Neuron (in vitro differentiated cells): ENCODE measurements at regions not wholly inside any gene's neighbourhood (a gene's known extent, or its start where the extent isn't known, plus 50 kb on each side); places are given as distances from the start of the nearest gene placed in this dataset.

Experiments used
- H2AFZ ChIP-seq: one replicate; pipeline ENCODE4 v1.6.1; 2013; ENCODE audit warnings: low read depth, mild to moderate bottlenecking, inconsistent platforms, low read length, moderate library complexity
- H3K27me3 ChIP-seq: one replicate; pipeline ENCODE4 v1.6.1; 2013; ENCODE audit warnings: low read length; ENCODE audit not compliant: insufficient read depth
- H3K36me3 ChIP-seq: one replicate; pipeline ENCODE4 v1.6.1; 2013; ENCODE audit warnings: low read length; ENCODE audit not compliant: insufficient read depth
- H3K4me1 ChIP-seq: one replicate; pipeline ENCODE4 v1.6.1; 2013; ENCODE audit warnings: low read length; ENCODE audit not compliant: insufficient read depth
- H3K4me3 ChIP-seq: 2 replicates; pipeline ENCODE4 v1.5.1; 2013; ENCODE audit warnings: mild to moderate bottlenecking, low read length, moderate library complexity
- H3K9me3 ChIP-seq: one replicate; pipeline ENCODE4 v1.6.1; 2013; ENCODE audit warnings: low read length

DNA sequence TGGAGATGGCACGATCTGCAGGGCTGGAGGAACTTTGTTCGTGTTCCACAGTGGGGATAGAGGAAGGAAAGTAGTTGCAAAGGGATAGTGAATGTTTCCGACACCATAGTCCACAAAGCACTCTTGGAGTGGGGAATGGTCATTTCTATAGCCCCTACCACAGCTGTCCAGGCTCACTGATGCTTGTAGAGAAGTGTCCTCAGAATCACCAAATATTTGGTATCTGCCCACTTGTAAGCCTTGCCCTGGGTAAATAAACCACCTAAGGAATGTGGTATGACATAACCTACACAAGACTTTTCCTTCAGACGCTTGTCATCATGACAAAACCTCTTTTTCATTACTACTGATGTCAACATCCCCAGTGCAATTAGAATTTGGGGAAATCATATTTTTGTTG lies 686.5 kb upstream of the ARGLU1 start:
- Histone ChIP-seq H3K4me3 (no peak overlapping the region), H3K36me3 (no peaks in the 10 kb centered on the region), H2AFZ (no peak overlapping the region), H3K27me3 (no peaks in the 10 kb centered on the region), H3K9me3 (no peaks in the 10 kb centered on the region), H3K4me1 (peaks cover 4% of the 10 kb centered on the region)

DNA sequence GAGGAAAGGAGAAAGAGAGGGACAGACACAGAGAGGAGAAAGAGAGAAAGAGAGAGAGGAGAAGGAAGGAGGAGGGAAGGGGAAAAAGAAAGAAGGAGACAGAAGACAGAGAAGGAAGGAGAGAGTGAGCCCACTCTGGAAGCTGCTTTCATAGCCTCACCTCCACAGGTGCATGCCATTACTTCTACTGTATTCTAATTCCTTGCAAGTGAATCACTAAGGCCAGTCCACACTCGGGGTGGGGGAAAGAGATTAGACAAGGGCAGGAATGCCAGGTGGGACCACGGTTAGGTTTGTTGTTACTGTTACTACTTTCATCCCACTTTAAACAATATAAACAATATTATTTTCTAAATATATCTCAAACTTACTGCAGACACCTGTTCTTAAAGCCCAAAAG lies 684.5 kb upstream of the ARGLU1 start:
- Histone ChIP-seq H3K36me3 (no peaks in the 10 kb centered on the region), H3K9me3 (no peaks in the 10 kb centered on the region), H3K4me3 (no peak overlapping the region), H3K4me1 (peaks cover 15% of the 10 kb centered on the region), H3K27me3 (no peaks in the 10 kb centered on the region), H2AFZ (no peak overlapping the region)

DNA sequence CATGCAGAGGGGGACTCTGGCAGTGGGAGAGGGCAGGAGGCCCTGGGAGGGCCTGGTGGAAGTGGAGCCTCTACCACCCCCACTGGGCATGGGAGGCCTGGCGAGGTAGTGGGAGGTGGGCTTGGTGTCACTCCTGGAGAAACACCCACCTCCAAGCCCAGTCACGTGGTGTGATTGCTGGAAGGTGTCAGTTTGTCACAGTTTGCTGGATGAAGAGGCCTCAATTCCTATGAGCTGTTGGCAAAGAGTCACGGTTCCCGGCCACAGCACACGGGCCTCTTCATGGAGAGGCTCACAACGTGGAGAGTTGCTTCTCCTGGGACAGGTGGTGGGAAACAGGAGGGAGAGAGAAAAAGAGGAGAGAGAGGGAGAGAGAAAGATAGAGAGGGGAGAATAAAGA lies 684.1 kb upstream of the ARGLU1 start:
- Histone ChIP-seq H3K27me3 (no peaks in the 10 kb centered on the region), H3K36me3 (no peaks in the 10 kb centered on the region), H3K9me3 (no peaks in the 10 kb centered on the region), H3K4me1 (peaks cover 16% of the 10 kb centered on the region), H3K4me3 (no peak overlapping the region), H2AFZ (no peak overlapping the region)

DNA sequence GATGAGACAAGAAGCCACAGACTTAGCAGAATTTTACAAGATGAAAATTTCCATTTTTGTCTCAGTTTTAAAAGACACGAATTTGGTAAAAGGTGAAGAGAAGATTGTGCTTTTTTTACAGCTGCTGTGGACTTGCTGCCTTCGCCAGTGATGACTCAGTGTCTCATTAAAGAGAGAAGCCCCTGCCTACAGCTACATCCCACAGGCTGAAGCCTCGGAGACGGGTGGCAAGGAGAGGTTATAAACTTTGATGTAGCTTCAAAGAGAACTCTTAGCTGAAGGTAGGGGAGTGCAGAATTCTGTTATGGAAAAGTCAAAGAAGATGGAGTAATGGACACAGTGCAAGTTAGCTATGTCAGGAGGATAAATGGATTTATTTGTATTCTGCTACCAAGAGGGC lies 683.4 kb upstream of the ARGLU1 start:
- Histone ChIP-seq H3K4me3 (no peak overlapping the region), H3K36me3 (no peaks in the 10 kb centered on the region), H2AFZ (no peak overlapping the region), H3K9me3 (no peaks in the 10 kb centered on the region), H3K4me1 (peaks cover 16% of the 10 kb centered on the region), H3K27me3 (no peaks in the 10 kb centered on the region)

DNA sequence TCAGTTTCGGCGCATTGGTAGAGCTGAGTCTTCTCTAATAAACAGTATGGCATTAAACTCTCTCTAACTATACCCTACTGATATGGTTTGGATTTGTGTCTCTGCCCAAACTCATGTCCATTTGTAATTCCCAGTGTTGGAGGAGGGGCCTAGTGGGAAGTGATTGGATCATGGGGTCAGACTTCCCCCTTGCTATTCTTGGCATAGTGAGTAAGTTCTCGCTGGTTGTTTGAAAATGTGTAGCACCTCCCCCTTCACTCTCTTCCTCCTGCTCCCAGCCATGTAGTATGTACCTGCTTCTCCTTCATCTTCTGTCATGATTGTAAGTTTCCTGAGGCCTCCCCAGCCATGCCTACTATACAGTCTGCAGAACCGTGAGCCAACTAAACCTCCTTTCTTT lies 682.7 kb upstream of the ARGLU1 start:
- Histone ChIP-seq H3K4me3 (no peak overlapping the region), H2AFZ (no peak overlapping the region), H3K9me3 (no peaks in the 10 kb centered on the region), H3K36me3 (no peaks in the 10 kb centered on the region), H3K27me3 (no peaks in the 10 kb centered on the region), H3K4me1 (peaks cover 16% of the 10 kb centered on the region)

DNA sequence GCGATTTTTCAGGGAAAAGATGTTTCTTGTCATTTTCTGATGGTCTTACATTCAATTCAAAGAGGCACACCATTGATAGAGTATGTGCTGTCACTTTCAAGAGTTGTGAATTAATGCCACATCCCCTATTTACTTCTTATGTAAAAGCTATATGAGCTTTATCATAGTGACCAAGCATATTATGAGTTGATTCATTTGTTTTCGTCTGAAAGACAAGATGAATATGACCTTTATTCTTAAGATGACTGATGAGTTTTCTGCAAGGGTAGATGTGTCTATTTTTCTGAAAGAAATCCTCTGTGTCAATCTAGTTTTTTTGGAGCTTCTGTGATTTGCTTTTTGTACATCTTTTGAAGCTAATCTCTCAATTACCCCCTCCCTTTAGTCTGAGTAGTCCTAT lies 676.3 kb upstream of the ARGLU1 start:
- H3K36me3 ChIP-seq = no peaks in the 10 kb centered on the region

DNA sequence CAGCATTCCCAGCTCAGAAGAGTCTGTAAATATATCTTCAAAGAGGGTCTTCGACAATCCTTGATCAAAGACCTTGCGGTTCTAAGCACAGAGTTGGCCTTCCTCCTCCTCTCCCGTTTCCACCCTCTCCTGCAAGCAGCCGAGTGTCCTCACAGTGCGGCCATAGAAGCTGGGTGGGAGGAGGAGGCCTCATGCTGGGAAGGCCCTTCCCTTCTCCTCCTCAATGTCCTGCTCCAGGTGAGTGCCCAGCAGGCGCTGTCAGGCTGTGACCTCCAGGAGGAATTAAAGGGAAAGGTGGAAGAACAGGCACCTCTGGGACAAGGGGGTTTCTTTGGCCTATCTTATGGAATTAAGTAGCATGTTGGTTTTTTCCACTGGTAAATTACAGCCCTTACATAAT lies 674.2 kb upstream of the ARGLU1 start:
- Histone ChIP-seq H3K9me3 (no peaks in the 10 kb centered on the region), H3K36me3 (no peaks in the 10 kb centered on the region), H3K27me3 (no peaks in the 10 kb centered on the region), H3K4me1 (no peaks in the 10 kb centered on the region), H2AFZ (no peak overlapping the region), H3K4me3 (no peak overlapping the region)

More for the DNA sequence above, 676.3 kb upstream of the ARGLU1 start:
- Histone ChIP-seq H3K4me1 (peaks cover 12% of the 10 kb centered on the region), H3K4me3 (no peak overlapping the region), H2AFZ (no peak overlapping the region), H3K27me3 (no peaks in the 10 kb centered on the region), H3K9me3 (no peaks in the 10 kb centered on the region)

DNA sequence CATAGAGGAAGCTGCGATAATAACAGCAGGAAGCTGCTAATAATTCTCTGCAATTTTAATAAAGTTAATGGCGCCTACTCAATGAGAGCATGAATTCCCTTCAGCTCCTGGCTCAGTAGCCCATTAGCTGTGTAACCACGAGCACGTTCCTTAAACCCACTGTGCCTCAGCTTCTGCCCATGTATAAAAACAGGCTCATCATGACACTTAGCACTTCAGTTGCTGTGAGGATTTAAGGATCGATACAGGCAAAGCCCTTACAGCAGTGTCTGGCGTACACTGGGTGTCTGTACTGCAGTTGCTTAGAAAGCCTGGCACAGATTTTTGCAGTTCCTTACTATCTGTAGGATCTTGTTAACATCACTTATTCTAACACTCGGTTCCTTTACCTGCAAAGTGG lies 673.4 kb upstream of the ARGLU1 start:
- Histone ChIP-seq H3K9me3 (no peaks in the 10 kb centered on the region), H2AFZ (no peak overlapping the region), H3K36me3 (no peaks in the 10 kb centered on the region), H3K27me3 (peaks cover 1% of the 10 kb centered on the region), H3K4me1 (no peaks in the 10 kb centered on the region), H3K4me3 (no peak overlapping the region)

DNA sequence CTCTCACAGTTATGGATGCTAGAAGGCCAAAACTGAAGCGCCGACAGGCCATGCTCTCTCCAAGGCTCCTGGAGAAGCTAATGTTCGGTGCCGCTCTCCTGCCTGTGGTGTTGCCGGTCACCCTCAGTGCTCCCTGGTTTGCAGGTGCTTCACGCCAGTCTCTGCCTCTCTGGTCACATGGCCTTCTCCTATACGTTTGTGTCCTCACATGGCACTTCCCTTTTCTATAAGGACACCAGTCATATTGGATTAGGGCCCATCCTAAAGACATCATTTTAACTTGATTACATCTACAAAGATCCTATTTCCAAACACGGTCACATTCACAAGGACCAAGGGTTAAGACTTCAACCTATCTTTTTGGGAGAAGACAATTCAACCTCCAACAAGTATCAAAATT lies 671.3 kb upstream of the ARGLU1 start:
- Histone ChIP-seq H3K36me3 (no peaks in the 10 kb centered on the region), H3K27me3 (peaks cover 2% of the 10 kb centered on the region), H3K4me1 (peaks cover 7% of the 10 kb centered on the region), H2AFZ (no peak overlapping the region), H3K4me3 (no peak overlapping the region), H3K9me3 (no peaks in the 10 kb centered on the region)

DNA sequence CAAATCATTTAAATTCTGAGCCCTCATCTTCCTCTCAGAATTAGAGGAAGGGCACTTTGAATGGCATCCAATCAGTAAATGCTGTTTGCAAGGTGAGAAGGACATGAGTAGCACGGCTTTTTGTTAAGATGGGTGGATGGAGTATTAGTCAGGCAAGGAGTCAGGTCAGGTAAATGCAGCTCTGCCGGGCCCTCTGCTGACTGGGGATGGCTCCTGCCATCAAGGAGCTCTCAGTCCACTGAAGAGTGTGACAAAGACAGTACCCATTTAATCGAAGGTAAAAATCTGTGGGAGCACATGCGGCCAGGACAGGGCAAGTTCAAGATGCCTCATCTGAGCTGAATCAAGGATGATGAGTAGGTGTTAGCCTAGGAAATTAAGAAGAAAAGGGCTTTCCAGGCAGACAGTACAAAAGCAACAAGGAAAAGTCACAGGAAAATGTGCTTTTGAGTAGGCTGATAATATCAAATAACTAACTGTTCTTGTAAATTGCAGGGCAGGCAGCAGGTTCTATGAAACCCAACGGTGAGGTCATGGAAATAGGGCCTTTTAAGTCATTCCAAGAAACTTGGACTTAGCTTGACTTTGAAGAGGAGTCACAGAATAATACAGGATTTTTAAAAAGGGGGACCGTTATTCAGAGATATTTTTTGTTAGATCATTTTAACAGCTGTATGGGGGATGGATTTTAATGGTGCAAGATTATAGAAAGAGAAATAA lies 670.5 kb upstream of the ARGLU1 start:
- Histone ChIP-seq H3K4me3 (no peak overlapping the region), H3K27me3 (peaks cover 5% of the 10 kb centered on the region)

DNA sequence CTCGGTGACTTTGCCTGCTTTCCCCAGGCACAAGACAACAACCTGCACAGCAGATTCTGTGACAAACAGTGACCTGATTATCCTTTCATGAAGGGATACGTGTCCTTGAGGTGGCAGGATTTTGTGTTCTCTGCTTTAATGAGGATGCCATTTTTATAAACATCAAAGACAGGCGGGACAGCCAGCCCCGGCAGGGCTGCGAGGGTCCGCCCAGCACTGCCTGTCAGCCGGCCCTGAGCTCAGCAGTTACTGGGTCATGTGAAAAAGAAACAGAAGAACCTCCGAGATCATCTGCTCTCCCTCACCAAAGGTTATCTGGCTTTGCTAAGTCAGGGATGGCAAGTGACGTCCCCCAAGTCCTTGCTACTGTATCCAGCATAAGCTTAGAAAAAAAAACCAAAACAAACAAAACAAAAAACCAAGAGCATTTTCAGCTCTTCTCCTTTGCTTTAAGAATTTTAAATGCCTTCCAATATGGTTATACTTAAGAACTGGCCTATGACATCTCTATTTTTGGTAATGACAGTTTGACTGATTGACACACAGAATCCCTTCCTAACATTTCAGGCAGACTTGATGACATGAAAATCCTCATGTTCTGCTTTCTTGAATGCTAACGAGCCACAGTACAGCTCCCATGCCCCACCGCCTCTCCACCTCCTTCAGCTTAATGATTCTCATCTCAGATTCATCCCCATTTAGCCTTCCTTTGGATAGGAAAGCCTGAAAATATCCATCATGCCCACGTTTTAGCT lies 666.6 kb upstream of the ARGLU1 start:
- Histone ChIP-seq H3K4me3 (no peak overlapping the region), H3K27me3 (peaks cover 5% of the 10 kb centered on the region), H3K4me1 (peaks cover 7% of the 10 kb centered on the region), H3K9me3 (no peaks in the 10 kb centered on the region), H3K36me3 (no peaks in the 10 kb centered on the region), H2AFZ (no peak overlapping the region)

More for the DNA sequence above, 670.5 kb upstream of the ARGLU1 start:
- Histone ChIP-seq H3K36me3 (no peaks in the 10 kb centered on the region), H3K9me3 (no peaks in the 10 kb centered on the region), H2AFZ (no peak overlapping the region), H3K4me1 (peaks cover 7% of the 10 kb centered on the region)

DNA sequence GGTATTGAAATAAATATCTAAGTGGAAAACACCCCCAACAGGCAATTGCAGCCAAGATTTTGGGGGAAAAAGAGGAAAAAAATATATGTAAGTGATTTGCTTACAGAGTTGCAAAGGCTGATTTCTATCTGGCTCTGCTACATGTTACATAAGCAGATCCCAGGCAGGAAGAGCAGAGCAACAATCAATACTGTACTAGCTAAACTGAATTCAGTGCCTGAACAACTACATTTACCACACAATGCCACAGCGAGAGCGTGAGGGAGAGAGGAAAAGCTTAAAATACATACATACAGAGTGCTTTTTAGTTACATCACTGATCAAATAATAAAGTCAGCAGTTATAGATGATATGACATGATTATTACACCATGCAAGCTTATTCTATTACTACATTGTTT lies 665.6 kb upstream of the ARGLU1 start:
- no peak overlapping the region for H3K4me3 ChIP-seq

DNA sequence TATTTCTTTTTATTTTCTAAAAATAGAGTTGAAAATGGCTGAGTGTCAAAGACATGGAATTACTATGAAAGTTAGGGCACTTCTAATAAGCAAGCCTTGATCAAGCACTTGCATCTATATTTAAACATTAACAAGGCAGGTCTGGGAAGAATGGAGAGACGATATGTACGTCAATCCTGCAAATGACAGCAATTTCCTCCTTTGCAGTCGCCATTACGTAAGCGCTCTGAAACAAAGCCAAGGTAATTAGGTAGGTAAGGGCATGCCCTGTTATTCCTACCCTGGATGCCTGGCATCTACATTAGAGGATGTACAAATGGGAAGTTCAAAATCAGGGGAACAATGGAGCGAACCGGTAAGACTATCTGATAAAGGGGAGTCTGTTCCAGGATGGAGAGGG lies 664.0 kb upstream of the ARGLU1 start:
- H3K4me1 ChIP-seq = peaks cover 7% of the 10 kb centered on the region
- H3K27me3 ChIP-seq = peaks cover 5% of the 10 kb centered on the region
- H3K36me3 ChIP-seq = no peaks in the 10 kb centered on the region
- H3K4me3 ChIP-seq = no peak overlapping the region
- H2AFZ ChIP-seq = no peak overlapping the region
- H3K9me3 ChIP-seq = no peaks in the 10 kb centered on the region

More for the DNA sequence above, 665.6 kb upstream of the ARGLU1 start:
- no peaks in the 10 kb centered on the region for H3K9me3 ChIP-seq
- peaks cover 5% of the 10 kb centered on the region for H3K27me3 ChIP-seq
- H2AFZ ChIP-seq = no peak overlapping the region
- peaks cover 7% of the 10 kb centered on the region for H3K4me1 ChIP-seq
- H3K36me3 ChIP-seq = no peaks in the 10 kb centered on the region
